Ovary (tissue), 7 donors: ENCODE measurements at regions not wholly inside any gene's neighbourhood (a gene's known extent, or its start where the extent isn't known, plus 50 kb on each side); places are given as distances from the start of the nearest gene placed in this dataset.

Experiments used
- DNase-seq, 5 donors: peaks; one replicate each; pipeline ENCODE4 v3.0.0-alpha.2; 2019 to 2020
- H3K27ac ChIP-seq, 2 donors: fragments of 200-600 bp; one replicate each; pipeline versions ENCODE4 v1.5.1 to v1.8.0; 2019 to 2022
- H3K27me3 ChIP-seq: fragments of 200-600 bp; one replicate; pipeline ENCODE4 v1.8.0; 2022
- H3K36me3 ChIP-seq: fragments of 200-600 bp; sonication (generic); one replicate; pipeline ENCODE4 v1.5.1; 2019
- H3K4me1 ChIP-seq: one replicate; pipeline ENCODE4 v1.8.1; 2013; ENCODE audit warnings: mild to moderate bottlenecking, moderate library complexity; ENCODE audit not compliant: insufficient read depth
- H3K4me3 ChIP-seq: fragments of 200-600 bp; sonication (generic); one replicate; pipeline ENCODE4 v1.5.1; 2017
- H3K9me3 ChIP-seq, 2 donors: fragments of 200-600 bp in 1 of 2; sonication (generic) in 1 of 2; one replicate each; pipeline versions ENCODE4 v1.5.1 to v1.8.1; 2013 to 2019; ENCODE audit warnings: mild to moderate bottlenecking in 1 of 2, moderate library complexity in 1 of 2
- EP300 ChIP-seq: sonication (generic); formaldehyde crosslinking; IDR thresholded peaks from one replicate; pipeline ENCODE4 v1.6.1; 2017; ENCODE audit warnings: antibody characterized with exemption
- POLR2A ChIP-seq: fragments of 450-650 bp; IDR thresholded peaks from one replicate; pipeline ENCODE4 v1.6.1; 2017; ENCODE audit warnings: antibody characterized with exemption, mild to moderate bottlenecking, moderate library complexity
- WGBS, 3 donors: extraction: QIAGEN DNeasy Blood & Tissue Kit in 1 of 3; methylation state at CpG; one replicate each; pipeline versions ENCODE4 v1.1.5 to v1.1.7; 2013 to 2017; 5-methylcytosine and 5-hydroxymethylcytosine counted together
- intact Hi-C, 4 donors: fragments of 100-400 bp; cut with DNase I; formaldehyde crosslinking; loops; one replicate each; pipeline versions ENCODE4 v1.11.0 to v1.15.1; 2022 to 2023
- TF ChIP-seq, protein P1 (sequence below), 3 donors: fragments of 450-650 bp in 2 of 3; fragments of 200-600 bp in 1 of 3; IDR thresholded peaks; one replicate each; pipeline versions ENCODE4 v1.5.1 to v1.8.0; 2016 to 2022; ENCODE audit warnings: antibody characterized with exemption in 3 of 3, mild to moderate bottlenecking in 1 of 3
- donor health status: DM: no; HTN: no; CAD: no; lungs with moderate emphysema.
- donor health status: DM: no; HTN: no; CAD: no.
- donor health status: Bipolar disorder and iron deficiency.
- donor health status: DM: no; HTN: no; CAD: no.
- donor health status: DM: yes; HTN: yes; CAD: no.

DNA sequence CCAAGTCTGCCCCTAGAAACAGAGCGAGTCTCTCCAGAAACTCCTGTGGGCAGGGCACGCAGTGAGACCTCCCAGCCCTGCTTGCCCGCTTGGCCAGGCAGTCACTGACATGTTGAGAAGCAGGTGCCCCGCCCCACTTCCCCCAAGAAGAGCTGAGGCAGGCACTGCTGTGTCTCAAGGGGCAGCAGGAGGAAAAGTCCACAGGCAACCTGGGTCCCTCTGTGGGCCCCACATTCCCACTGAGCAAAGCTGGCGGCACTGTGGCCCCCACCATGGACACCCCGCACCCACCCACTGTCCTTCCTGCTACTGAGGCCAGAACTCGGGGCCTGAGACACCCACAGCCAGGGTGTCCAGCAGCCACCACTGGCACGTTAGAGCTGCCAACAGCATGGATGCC is 137.3 kb upstream of the NKX1-1 start:
- H3K27ac ChIP-seq = no peak overlapping the region
- intact Hi-C loops = no loop called here
- no peaks in the 10 kb centered on the region for H3K27me3 ChIP-seq
- no peaks in the 10 kb centered on the region for H3K36me3 ChIP-seq
- H3K9me3 ChIP-seq = no peaks in the 10 kb centered on the region
- 87 to 93% (median 89%) methylated on average over 6 to 8 of the region's 8 CpGs for WGBS, 3 donors
- H3K4me1 ChIP-seq = peaks cover under 1% of the 10 kb centered on the region
- no peak for TF ChIP-seq EP300
- TF ChIP-seq, protein P1, sequence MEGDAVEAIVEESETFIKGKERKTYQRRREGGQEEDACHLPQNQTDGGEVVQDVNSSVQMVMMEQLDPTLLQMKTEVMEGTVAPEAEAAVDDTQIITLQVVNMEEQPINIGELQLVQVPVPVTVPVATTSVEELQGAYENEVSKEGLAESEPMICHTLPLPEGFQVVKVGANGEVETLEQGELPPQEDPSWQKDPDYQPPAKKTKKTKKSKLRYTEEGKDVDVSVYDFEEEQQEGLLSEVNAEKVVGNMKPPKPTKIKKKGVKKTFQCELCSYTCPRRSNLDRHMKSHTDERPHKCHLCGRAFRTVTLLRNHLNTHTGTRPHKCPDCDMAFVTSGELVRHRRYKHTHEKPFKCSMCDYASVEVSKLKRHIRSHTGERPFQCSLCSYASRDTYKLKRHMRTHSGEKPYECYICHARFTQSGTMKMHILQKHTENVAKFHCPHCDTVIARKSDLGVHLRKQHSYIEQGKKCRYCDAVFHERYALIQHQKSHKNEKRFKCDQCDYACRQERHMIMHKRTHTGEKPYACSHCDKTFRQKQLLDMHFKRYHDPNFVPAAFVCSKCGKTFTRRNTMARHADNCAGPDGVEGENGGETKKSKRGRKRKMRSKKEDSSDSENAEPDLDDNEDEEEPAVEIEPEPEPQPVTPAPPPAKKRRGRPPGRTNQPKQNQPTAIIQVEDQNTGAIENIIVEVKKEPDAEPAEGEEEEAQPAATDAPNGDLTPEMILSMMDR (IDR thresholded peaks at IDR 0.05) = no peak
- no peak for TF ChIP-seq POLR2A
- no peak overlapping the region for H3K4me3 ChIP-seq
- peak in 1 of 5 donors; percentile 12 for DNase-seq

- no peak overlapping the region for H3K4me3 ChIP-seq
- intact Hi-C loops = no loop called here
- H3K4me1 ChIP-seq = no peaks in the 10 kb centered on the region
- H3K36me3 ChIP-seq = no peaks in the 10 kb centered on the region
- H3K9me3 ChIP-seq = no peaks in the 10 kb centered on the region
- H3K27me3 ChIP-seq = no peaks in the 10 kb centered on the region
- no peak for TF ChIP-seq POLR2A
- TF ChIP-seq EP300 = no peak
- TF ChIP-seq, protein P1 (IDR thresholded peaks at IDR 0.05) = no peak
- WGBS, 3 donors = 84 to 87% (median 87%) methylated on average over 27 of the region's 27 CpGs
- DNase-seq = peak in 1 of 5 donors; percentile 12
- H3K27ac ChIP-seq = no peak overlapping the region
These were observed 136.5 kb upstream of the NKX1-1 start for GRCh38 chr4:1542516-1543320.

DNA sequence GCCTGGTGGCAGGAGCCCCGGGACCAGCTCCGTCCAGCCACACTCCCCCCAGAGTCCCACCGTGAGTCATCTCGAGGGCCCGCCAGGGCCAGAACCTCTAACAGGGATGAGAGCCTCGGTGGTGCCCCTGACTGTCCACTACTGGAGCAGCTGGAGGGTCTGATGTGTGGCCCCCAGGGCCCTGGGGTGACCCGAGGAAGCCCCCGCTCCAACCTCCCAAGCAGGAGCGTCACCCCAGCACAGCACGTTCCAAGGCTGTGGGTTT is 135.9 kb upstream of the NKX1-1 start:
- 76 to 80% (median 76%) methylated on average over 9 to 10 of the region's 10 CpGs for WGBS, 3 donors

GRCh38 chr4:1541449-1542225 is 135.4 kb upstream of the NKX1-1 start:
- H3K27ac ChIP-seq = no peak overlapping the region
- H3K36me3 ChIP-seq = no peaks in the 10 kb centered on the region

More for the DNA sequence above, 135.9 kb upstream of the NKX1-1 start:
- no peak overlapping the region for H3K4me3 ChIP-seq
- no peaks in the 10 kb centered on the region for H3K36me3 ChIP-seq
- no peaks in the 10 kb centered on the region for H3K27me3 ChIP-seq
- no peak overlapping the region for H3K27ac ChIP-seq
- TF ChIP-seq, protein P1 (IDR thresholded peaks at IDR 0.05) = no peak
- TF ChIP-seq POLR2A = no peak
- TF ChIP-seq EP300 = no peak
- no peaks in the 10 kb centered on the region for H3K4me1 ChIP-seq
- DNase-seq = peak in 1 of 5 donors; percentile 5
- H3K9me3 ChIP-seq = no peaks in the 10 kb centered on the region
- intact Hi-C loops = no loop called here

More at GRCh38 chr4:1541449-1542225, 135.4 kb upstream of the NKX1-1 start:
- Histone ChIP-seq H3K4me1 (no peaks in the 10 kb centered on the region), H3K9me3 (no peaks in the 10 kb centered on the region), H3K4me3 (no peak overlapping the region), H3K27me3 (no peaks in the 10 kb centered on the region)
- DNase-seq = peak in 1 of 5 donors; percentile 20
- intact Hi-C loops = no loop called here
- TF ChIP-seq POLR2A (no peak), EP300 (no peak)
- TF ChIP-seq, protein P1 (IDR thresholded peaks at IDR 0.05) = no peak
- 52 to 67% (median 63%) methylated on average over 30 of the region's 30 CpGs for WGBS, 3 donors
